LHCN-M2 (cell line): ENCODE measurements at regions not wholly inside any gene's neighbourhood (a gene's known extent, or its start where the extent isn't known, plus 50 kb on each side); places are given as distances from the start of the nearest gene placed in this dataset.

Experiments used
- DNase-seq: peaks from one replicate; pipeline ENCODE4 v3.0.0-alpha.2; 2012; ENCODE audit warnings: low read depth

GRCh38 chr10:123316776-123317175 is 162.6 kb downstream of the BUB3 start:
- DNase-seq = no peak

GRCh38 chr10:123318516-123318915 is 164.3 kb downstream of the BUB3 start:
- DNase-seq = peak; percentile 5

- DNase-seq = no peak
These were observed 165.9 kb downstream of the BUB3 start for GRCh38 chr10:123320091-123320490.

DNA sequence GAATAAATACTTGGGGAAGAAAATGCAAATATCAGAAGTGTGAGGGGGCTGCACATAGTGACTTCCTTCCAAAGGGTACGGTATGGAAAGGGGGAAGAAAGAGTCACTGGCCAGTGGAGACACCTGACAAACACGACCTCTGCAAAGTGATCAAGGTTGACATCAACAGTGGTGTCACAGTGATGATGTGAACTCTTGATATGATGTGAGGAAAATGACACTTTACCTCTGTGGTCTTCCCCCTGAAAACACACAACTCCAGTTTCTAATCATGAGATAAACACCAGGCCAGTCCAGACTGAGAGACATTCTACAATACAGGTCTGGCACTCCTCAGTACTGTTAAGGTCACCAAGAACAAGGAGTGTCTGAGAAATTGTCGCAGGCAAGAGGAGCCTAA is 169.7 kb downstream of the BUB3 start:
- DNase-seq = no peak

GRCh38 chr10:123325663-123326190 is 171.5 kb downstream of the BUB3 start:
- DNase-seq = no peak

DNA sequence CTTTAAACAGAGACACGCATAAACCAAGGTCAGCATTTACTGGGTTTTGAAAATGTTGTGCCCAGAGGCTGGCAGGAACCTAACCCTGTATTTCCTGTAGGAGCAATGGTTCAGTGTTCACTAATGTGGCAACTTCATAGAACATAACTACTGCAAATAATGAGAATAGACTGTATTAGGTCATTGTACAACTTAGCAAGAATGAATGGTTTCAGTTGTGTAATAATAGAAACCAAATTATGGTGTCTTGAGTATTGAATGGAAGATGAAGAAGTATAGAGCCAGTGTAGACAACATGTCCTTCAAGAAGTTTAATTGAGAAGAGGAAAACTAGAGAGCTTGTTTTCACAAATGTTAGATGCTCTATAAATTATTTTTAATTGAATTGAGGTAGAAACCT is 172.5 kb downstream of the BUB3 start:
- no peak for DNase-seq

DNA sequence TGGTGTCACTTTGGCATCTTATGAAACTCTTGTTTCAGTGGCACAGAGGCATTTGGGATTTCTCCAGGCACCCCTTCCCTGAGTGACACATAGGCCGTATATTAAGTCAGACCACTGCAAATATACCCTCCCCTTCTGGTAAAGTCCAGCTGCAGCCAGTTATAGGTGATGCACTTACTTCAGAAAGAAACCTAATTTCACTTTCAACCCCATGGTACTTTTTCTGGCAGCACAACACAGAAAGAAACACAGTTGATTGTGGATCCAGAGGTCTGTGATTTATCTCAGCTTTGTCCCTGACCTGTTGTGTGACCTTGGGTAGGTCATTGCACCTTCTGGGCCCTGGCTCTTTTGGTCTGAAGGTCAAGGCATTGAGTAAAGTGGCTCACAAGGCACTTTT is 173.2 kb downstream of the BUB3 start:
- DNase-seq = no peak

DNA sequence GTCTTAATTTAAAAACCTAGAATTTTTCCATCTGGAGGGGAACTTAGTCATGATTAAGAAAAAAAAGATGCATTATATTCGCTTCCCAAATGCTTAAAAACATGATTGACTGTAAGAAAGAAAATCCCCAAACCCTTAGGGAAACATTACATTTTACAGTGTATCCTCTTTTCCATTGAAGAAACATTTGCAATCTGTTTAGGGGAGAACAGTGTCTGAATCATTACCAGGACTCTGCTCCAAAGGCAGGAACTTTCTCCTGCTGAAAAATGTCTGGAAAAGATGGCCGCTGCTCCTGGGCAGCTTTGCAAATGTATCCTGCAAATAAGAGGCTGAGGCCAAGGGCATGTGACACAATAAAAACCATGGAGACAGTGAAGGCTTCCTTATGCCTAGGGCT is 173.7 kb downstream of the BUB3 start:
- no peak for DNase-seq

DNA sequence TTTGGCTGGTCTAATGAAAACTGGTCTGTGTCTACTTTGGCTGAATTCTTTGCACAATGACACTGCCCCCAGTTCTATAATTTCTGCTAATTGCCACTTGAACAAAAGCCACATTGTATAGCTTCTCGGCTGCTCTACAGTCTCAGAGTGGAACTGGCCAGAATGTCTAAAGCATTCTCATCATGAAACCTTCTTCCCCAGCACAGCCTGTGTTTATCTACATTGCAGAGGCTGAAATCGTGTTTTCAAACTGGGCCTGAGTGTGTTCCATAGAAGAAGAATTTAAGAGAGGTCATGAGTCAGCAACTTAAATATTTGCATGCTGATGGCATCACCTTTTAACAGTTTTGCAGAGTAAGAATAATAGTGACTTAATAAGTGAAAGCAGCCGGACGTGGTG is 177.2 kb downstream of the BUB3 start:
- DNase-seq = no peak

- DNase-seq = no peak
These were observed 192.4 kb downstream of the BUB3 start for GRCh38 chr10:123346581-123346980.

DNA sequence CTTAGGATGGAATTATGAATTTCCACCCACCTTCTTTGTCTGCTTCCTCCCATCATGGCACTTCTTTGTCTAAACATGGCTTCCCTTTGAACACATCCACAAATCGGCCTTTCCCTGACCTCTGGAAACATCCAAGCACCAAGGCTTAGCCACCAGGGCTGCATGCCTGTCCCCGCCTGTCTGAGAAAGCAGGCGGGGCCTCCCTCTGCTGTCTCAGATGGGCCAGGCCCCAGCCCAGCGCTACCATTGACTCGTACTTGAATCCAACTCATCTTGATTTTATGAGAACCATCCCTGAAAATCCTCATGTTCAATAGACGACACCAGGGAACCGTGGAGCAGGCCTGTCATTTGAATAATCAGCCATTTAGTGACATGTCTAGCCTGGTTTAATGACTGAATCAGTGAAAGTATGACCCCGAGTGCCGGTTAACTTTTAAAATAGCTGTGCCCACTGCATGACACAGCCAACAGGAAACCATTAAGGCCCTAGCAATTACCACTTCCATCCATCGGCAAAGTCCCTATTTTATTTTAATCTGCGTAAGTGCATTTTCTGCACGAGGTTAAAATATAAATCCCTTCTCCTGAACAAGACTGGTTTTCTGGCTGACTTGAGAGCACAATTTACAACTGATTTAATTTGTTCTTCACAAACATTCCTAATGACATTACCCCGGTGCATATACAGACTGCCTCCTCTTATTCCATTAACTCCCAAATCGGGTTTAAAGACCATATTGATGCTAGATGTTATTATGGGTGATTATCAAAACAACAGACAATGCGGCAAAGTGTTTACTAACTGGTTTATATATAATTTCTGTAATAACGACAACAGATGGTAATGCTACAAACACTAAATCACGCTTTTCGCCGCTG is 194.7 kb downstream of the BUB3 start:
- no peak for DNase-seq

DNA sequence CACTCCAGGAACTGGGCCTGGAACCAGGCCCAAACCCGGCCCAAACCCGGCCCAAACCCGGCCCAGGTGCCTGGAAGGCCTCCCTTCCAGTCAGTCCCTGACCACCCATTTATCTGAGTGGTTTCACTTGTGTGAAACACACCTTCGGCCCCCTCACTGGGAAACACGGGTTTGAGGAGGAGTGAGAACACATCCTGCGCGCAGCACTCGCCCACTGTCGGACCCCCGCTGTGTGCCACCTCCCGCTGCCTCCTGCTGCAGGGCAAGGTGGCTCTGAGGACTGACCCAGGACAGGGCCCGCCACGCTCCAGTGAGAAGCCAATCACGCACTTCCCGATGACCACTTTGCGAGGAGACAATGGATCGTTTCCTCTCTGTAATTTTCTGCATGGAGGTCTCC is 197.5 kb downstream of the BUB3 start:
- DNase-seq = no peak

DNA sequence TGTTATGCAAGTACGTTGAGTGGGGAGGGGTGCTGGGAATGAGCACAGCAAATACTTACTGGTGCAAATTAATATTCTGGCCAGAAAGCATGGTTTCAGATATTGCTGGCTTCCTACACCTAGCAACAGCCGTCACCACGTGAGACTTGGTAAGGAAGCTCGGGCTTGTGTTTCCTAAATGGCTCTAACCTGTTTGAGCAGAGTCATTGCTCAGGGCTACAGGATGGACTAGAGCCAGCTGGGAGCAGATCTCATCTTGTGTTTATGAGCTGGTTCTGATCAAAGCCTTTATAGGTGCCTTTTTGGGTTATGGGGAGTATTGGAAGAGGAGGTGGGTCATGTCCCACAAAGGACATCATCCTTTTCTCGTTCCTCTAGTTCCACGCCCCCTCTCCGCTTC is 200.3 kb downstream of the BUB3 start:
- no peak for DNase-seq

DNA sequence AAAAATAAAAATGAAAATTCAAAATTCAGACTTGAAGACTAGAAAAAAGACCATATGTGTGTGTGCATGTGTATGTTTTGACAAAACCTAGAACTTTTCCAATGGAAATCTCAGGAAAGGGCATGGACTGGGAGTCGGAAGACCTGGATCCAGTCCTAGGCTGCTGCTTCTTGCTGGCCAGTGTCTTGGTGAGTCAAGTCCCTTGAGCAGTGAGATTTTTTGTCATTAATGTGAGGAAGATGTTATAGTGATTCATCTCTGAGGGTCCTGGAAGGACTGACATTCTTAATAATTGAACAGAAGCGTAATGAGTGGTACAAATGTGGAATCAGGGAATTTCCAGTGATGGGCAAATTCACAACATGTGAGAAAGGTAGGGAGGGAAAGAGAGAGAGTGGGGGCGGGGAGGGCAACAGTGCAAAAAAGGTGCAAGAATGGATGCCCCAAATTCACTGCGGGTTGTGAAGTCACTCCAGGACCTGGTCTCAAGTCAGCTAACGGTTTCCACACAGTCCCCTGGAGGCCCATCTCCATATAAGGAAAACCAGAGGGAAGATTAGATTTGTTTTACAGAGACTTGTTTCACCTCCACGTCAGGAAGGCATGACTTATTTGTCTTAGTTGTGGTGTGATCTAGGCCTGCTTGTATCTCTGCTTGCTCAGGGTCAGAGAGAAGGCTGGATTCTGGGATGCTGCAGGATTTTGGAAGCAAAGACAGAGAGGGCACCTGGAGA is 201.7 kb downstream of the BUB3 start:
- no peak for DNase-seq

DNA sequence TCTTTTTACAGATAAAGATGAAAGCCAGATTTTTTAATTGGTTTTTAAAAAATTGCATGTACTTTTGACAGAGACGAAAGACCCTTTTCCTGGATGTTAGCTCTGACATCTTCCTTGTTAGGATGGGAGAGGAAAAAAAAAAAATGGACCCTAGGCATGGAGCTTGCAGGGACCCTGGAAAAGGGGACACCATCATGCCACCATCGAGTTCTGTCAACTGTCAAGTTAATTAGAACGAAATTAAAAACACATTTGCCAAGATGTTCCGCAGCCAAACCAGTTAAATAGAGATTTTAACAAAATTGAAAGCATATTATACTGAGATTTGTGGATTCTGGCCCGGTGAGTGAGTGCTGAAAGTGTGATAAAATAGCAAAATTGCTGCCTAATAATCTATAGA is 202.6 kb downstream of the BUB3 start:
- DNase-seq = no peak

DNA sequence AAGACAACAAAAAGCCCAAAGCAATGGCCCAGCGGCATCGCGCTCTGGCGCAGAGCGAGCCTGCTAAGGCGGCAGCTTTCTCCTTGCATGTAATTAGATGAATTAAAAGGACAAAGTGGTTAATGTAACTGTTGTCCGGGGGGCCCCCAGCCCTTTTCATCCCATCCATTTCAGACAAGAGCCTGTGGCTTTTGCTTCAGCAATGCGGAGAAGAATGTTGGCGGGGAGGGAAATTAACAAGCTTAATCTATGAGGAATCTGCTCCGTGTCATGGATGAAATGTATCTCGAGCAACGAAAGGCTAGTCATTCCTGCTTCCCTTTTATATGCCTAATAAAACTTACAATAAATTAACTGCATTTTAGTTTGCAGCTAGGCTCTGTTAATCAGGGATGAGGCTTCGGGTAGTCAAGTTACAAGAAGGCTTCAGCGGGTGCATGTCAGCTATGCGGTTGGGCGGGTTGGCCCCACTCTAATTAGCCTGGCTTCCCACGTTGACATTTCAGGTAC is 203.3 kb downstream of the BUB3 start:
- DNase-seq = no peak

GRCh38 chr10:123359539-123359938 is 205.3 kb downstream of the BUB3 start:
- DNase-seq = no peak

DNA sequence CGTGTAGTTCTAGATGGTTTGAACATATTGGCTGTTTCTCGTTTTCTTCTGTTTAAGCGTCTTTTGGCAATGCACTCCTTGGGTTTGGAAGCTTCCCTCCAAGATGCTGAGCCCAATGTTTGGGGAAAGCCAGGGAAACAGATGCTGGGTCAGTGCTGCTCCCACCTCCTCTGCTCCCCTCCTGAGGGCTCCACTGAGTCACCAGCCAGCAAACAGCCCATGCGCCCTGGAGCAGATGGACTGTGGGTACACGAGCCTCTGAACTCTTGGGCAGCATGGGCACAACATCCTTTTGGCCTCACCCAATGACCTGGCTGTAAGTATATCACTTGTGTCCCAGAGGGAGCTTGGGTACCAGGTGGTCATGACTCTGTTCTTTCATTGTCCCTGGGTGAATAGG is 207.6 kb downstream of the BUB3 start:
- DNase-seq = no peak

GRCh38 chr10:123367195-123367594 is 213.0 kb downstream of the BUB3 start:
- no peak for DNase-seq

DNA sequence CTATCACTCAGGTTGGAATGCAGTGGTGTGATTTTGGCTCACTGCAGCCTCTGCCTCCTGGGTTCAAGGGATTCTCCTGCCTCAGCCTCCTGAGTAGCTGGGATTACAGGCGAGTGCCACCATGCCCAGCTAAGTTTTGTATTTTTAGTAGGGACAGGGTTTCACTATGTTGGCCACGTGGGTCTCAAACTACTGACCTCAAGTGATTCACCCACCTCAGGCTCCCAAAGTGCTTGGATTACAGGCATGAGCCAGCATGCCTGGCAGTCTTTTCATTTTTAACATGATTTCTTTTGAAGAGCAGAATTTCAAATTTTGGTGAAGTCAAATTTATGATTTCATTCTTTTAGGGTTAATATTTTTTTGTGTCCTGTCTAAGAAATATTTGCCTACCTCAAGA is 217.4 kb downstream of the BUB3 start:
- DNase-seq = peak; percentile 22

DNA sequence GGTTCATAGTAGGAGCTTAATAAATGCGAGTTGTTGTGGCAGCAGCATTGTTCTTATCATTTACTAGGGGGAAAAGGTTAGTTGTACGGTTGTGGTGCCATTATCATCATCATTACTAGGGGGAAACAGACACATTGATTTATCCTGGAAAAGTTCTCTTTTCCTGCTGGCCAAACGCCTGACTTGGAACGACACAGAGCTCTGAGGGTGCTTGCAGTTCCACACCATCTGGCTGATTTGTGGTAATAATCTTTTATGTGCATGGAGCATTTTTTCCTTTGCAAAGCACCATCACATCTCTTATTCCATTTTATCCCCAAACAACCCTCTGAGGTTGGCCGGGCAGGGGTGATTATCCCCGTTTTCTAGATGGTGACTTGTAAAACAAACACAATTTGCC is 219.4 kb downstream of the BUB3 start:
- no peak for DNase-seq

DNA sequence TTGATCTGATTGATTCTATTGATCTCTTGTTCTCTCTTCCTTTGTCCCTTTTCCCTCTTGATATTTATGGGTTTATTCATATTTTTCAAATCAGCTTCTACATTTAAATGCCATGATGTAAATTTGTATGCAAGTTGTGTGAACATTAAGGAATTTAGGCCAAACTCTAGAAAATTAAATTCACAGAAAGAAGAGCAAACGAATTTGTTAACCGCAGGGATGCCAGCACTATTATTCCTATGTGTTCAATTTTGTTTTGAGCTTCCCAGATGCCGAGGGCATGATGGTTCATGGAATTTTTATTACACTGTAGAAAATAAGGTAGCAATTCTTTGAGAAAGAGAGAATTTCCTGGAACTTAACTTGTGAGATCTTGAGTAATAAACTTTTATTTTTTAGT is 220.9 kb downstream of the BUB3 start:
- DNase-seq = no peak

DNA sequence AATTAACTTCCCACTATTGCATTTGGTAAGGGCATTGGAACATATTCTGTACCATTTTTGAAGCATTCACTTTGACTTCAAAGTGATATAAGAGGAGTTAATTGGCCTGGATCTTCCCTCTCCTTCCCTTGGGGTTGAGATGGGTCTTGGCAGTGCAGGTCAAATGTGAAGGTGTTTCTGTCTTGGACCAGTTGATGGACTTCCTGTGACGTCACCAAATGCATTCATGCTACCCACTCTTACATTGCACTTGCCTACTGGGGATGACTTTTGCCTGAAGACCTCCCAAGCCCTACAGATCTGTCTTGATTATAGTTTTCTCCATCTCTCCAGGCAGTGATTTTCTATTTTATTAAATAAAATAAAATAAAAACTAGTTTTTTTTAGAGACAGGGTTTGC is 221.5 kb downstream of the BUB3 start:
- no peak for DNase-seq
